A673 (cell line): ENCODE measurements at regions not wholly inside any gene's neighbourhood (a gene's known extent, or its start where the extent isn't known, plus 50 kb on each side); places are given as distances from the start of the nearest gene placed in this dataset.

Experiments used
- BruUV-seq: library from RNA; stranded (reverse); fragments of 400-500 nt; replicated peaks from 2 replicates; lab custom pipeline; 2021; lab: Mats Ljungman, UMichigan
- CTCF ChIA-PET: fragments of 300-600 bp; sonication (Branson Sonifier 250); formaldehyde crosslinking; loops from one replicate; lab custom pipeline; 2022; ENCODE audit warnings: antibody characterized with exemption; lab: Charles Lee
- POLR2A ChIA-PET: fragments of 300-600 bp; sonication (Branson Sonifier 250); formaldehyde crosslinking; loops from one replicate; lab custom pipeline; 2022; ENCODE audit warnings: antibody characterized with exemption; ENCODE audit not compliant: low non-redundant PET; lab: Charles Lee
- DNase-seq: peaks from one replicate; pipeline ENCODE4 v3.0.0-alpha.2; 2015; ENCODE audit warnings: low spot score
- H3K27ac ChIP-seq: fragments of 200-600 bp; sonication (generic); 2 replicates; pipeline ENCODE4 v1.5.1; 2016; ENCODE audit warnings: mixed run types, low read depth, mild to moderate bottlenecking, mixed read lengths, antibody characterized with exemption, low read length; ENCODE audit not compliant: poor library complexity, severe bottlenecking
- H3K27me3 ChIP-seq: fragments of 200-600 bp; sonication (generic); replicated peaks from 2 replicates; pipeline ENCODE4 v1.6.1; 2017; ENCODE audit warnings: mixed run types, low read depth, mild to moderate bottlenecking, mixed read lengths, antibody characterized with exemption, low read length; ENCODE audit not compliant: insufficient read depth, poor library complexity
- H3K36me3 ChIP-seq: fragments of 200-600 bp; sonication (generic); 2 replicates; pipeline ENCODE4 v1.6.1; 2016; ENCODE audit warnings: mixed run types, mild to moderate bottlenecking, mixed read lengths, antibody characterized with exemption, low read length; ENCODE audit not compliant: insufficient read depth, poor library complexity, severe bottlenecking
- H3K4me1 ChIP-seq: fragments of 200-600 bp; sonication (generic); 2 replicates; pipeline ENCODE4 v1.6.1; 2017; ENCODE audit warnings: mixed run types, mild to moderate bottlenecking, mixed read lengths, antibody characterized with exemption, low read length; ENCODE audit not compliant: insufficient read depth, poor library complexity, severe bottlenecking
- H3K4me3 ChIP-seq: fragments of 200-600 bp; sonication (generic); 2 replicates; pipeline ENCODE4 v1.5.1; 2016; ENCODE audit warnings: low read depth, mixed run types, mild to moderate bottlenecking, mixed read lengths, low read length; ENCODE audit not compliant: poor library complexity, severe bottlenecking
- H3K9me3 ChIP-seq: fragments of 200-600 bp; sonication (generic); 2 replicates; pipeline ENCODE4 v1.6.1; 2016; ENCODE audit warnings: mixed run types, low read depth, mild to moderate bottlenecking, mixed read lengths, antibody characterized with exemption, low read length; ENCODE audit not compliant: poor library complexity, severe bottlenecking
- CTCF ChIP-seq: fragments of 300-800, 200-600 bp; sonication (generic); conservative IDR thresholded peaks from 2 replicates; pipeline ENCODE4 v1.5.1; 2017; ENCODE audit warnings: low read depth, mild to moderate bottlenecking, antibody characterized with exemption, low read length, moderate library complexity, mixed read lengths
- EZH2 ChIP-seq: fragments of 200-600 bp; sonication (generic); IDR thresholded peaks from 2 replicates; pipeline ENCODE4 v1.6.1; 2017; ENCODE audit warnings: borderline replicate concordance, low read depth, mild to moderate bottlenecking, mixed read lengths, antibody characterized with exemption, low read length; ENCODE audit not compliant: poor library complexity, severe bottlenecking
- intact Hi-C: fragments of 100-400 bp; cut with micrococcal nuclease; formaldehyde crosslinking; loops from one replicate; pipeline ENCODE4 v1.10.0; 2022; ENCODE audit not compliant: unreplicated experiment

GRCh38 chr2:241933179-241933911, 63.8 kb downstream of the RTP5 start:
- peaks cover 10% of the 10 kb centered on the region for H3K4me1 ChIP-seq
- H3K9me3 ChIP-seq, result peaks cover 5% of the 10 kb centered on the region
- H3K36me3 ChIP-seq, result no peaks in the 10 kb centered on the region
- no TSS peak for BruUV-seq
- CTCF ChIA-PET, result no interaction called here
- TF ChIP-seq EZH2 (no peak), CTCF (no peak)
- POLR2A ChIA-PET, result no interaction called here
- intact Hi-C loops, result no loop called here
- no peak for DNase-seq
- H3K27ac ChIP-seq, result peak overlapping the region; percentile 64
- H3K27me3 ChIP-seq, result no peaks in the 10 kb centered on the region
- no peak overlapping the region for H3K4me3 ChIP-seq

GRCh38 chr2:241935314-241935713, 65.8 kb downstream of the RTP5 start:
- no peak overlapping the region for H3K4me3 ChIP-seq
- H3K36me3 ChIP-seq, result no peaks in the 10 kb centered on the region
- intact Hi-C loops, result no loop called here
- peaks cover 5% of the 10 kb centered on the region for H3K9me3 ChIP-seq
- ChIA-PET POLR2A (no interaction called here), CTCF (no interaction called here)
- TF ChIP-seq EZH2 (no peak), CTCF (no peak)
- DNase-seq, result peak; percentile 37
- BruUV-seq, result no TSS peak
- no peak overlapping the region for H3K27ac ChIP-seq
- H3K4me1 ChIP-seq, result peaks cover 10% of the 10 kb centered on the region
- no peaks in the 10 kb centered on the region for H3K27me3 ChIP-seq

GRCh38 chr2:241935774-241936173, 66.2 kb downstream of the RTP5 start:
- CTCF ChIA-PET, result no interaction called here
- BruUV-seq, result no TSS peak
- peaks cover 5% of the 10 kb centered on the region for H3K9me3 ChIP-seq
- DNase-seq, result no peak
- no peak overlapping the region for H3K27ac ChIP-seq
- no peaks in the 10 kb centered on the region for H3K36me3 ChIP-seq
- POLR2A ChIA-PET, result no interaction called here
- peaks cover 10% of the 10 kb centered on the region for H3K4me1 ChIP-seq
- H3K4me3 ChIP-seq, result no peak overlapping the region
- H3K27me3 ChIP-seq, result no peaks in the 10 kb centered on the region
- TF ChIP-seq EZH2, result no peak
- intact Hi-C loops, result no loop called here
